Bronchial epithelial cell (primary cell): ENCODE measurements at regions not wholly inside any gene's neighbourhood (a gene's known extent, or its start where the extent isn't known, plus 50 kb on each side); places are given as distances from the start of the nearest gene placed in this dataset.

ENCODE experiments used
- DNase-seq: peaks from one replicate; pipeline ENCODE4 v3.0.0-alpha.2; 2010; ENCODE audit warnings: low read depth
- FAIRE-seq: peaks from 2 replicates; lab custom pipeline; 2011; peaks lifted over from hg19 to GRCh38; lab: Jason Lieb, UNC
- H3K27me3 ChIP-seq: 2 replicates; pipeline ENCODE4 v1.5.1; 2011; ENCODE audit warnings: low read length; ENCODE audit not compliant: control insufficient read depth, insufficient read depth
- H3K36me3 ChIP-seq: 2 replicates; pipeline ENCODE4 v1.5.1; 2011; ENCODE audit warnings: low read length; ENCODE audit not compliant: control insufficient read depth, insufficient read depth
- H3K4me3 ChIP-seq: 2 replicates; pipeline ENCODE4 v1.5.1; 2011; ENCODE audit warnings: mild to moderate bottlenecking, low read depth, low read length, control low read depth
- TF ChIP-seq, protein P1 (sequence below): IDR thresholded peaks from 2 replicates; pipeline ENCODE4 v1.5.1; 2011; ENCODE audit warnings: mild to moderate bottlenecking, moderate library complexity, low read length, control low read depth, inconsistent platforms; ENCODE audit not compliant: insufficient read depth, severe bottlenecking

GRCh38 chr1:88371436-88372023 lies 312.5 kb upstream of the PKN2 start:
- Histone ChIP-seq H3K27me3 (no peaks in the 10 kb centered on the region), H3K36me3 (no peaks in the 10 kb centered on the region), H3K4me3 (no peak overlapping the region)
- TF ChIP-seq, protein P1, sequence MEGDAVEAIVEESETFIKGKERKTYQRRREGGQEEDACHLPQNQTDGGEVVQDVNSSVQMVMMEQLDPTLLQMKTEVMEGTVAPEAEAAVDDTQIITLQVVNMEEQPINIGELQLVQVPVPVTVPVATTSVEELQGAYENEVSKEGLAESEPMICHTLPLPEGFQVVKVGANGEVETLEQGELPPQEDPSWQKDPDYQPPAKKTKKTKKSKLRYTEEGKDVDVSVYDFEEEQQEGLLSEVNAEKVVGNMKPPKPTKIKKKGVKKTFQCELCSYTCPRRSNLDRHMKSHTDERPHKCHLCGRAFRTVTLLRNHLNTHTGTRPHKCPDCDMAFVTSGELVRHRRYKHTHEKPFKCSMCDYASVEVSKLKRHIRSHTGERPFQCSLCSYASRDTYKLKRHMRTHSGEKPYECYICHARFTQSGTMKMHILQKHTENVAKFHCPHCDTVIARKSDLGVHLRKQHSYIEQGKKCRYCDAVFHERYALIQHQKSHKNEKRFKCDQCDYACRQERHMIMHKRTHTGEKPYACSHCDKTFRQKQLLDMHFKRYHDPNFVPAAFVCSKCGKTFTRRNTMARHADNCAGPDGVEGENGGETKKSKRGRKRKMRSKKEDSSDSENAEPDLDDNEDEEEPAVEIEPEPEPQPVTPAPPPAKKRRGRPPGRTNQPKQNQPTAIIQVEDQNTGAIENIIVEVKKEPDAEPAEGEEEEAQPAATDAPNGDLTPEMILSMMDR: no peak
- DNase-seq (peak; percentile 1), FAIRE-seq (no peak)

GRCh38 chr1:88375977-88376376 lies 308.1 kb upstream of the PKN2 start:
- FAIRE-seq: no peak
- no peak for DNase-seq
- Histone ChIP-seq H3K27me3 (no peaks in the 10 kb centered on the region), H3K4me3 (no peak overlapping the region), H3K36me3 (no peaks in the 10 kb centered on the region)
- TF ChIP-seq, protein P1: no peak

GRCh38 chr1:88376421-88376820 lies 307.7 kb upstream of the PKN2 start:
- FAIRE-seq (no peak), DNase-seq (no peak)
- H3K4me3 ChIP-seq: no peak overlapping the region
- TF ChIP-seq, protein P1: no peak
- no peaks in the 10 kb centered on the region for H3K27me3 ChIP-seq
- no peaks in the 10 kb centered on the region for H3K36me3 ChIP-seq

GRCh38 chr1:88378560-88378959 lies 305.5 kb upstream of the PKN2 start:
- Histone ChIP-seq H3K4me3 (no peak overlapping the region), H3K27me3 (no peaks in the 10 kb centered on the region), H3K36me3 (no peaks in the 10 kb centered on the region)
- DNase-seq (no peak), FAIRE-seq (no peak)
- TF ChIP-seq, protein P1: no peak

GRCh38 chr1:88394958-88395357 lies 289.1 kb upstream of the PKN2 start:
- FAIRE-seq (no peak), DNase-seq (no peak)
- Histone ChIP-seq H3K27me3 (no peaks in the 10 kb centered on the region), H3K36me3 (no peaks in the 10 kb centered on the region), H3K4me3 (no peak overlapping the region)
- TF ChIP-seq, protein P1: no peak

GRCh38 chr1:88398338-88398737 lies 285.7 kb upstream of the PKN2 start:
- no peak for FAIRE-seq
- TF ChIP-seq, protein P1: no peak
- no peaks in the 10 kb centered on the region for H3K27me3 ChIP-seq
- DNase-seq: peak; percentile 10
- no peaks in the 10 kb centered on the region for H3K36me3 ChIP-seq
- H3K4me3 ChIP-seq: no peak overlapping the region
